ENCODE measurements at regions not wholly inside any gene's neighbourhood (a gene's known extent, or its start where the extent isn't known, plus 50 kb on each side); places are given as distances from the start of the nearest gene placed in this dataset.

DNA sequence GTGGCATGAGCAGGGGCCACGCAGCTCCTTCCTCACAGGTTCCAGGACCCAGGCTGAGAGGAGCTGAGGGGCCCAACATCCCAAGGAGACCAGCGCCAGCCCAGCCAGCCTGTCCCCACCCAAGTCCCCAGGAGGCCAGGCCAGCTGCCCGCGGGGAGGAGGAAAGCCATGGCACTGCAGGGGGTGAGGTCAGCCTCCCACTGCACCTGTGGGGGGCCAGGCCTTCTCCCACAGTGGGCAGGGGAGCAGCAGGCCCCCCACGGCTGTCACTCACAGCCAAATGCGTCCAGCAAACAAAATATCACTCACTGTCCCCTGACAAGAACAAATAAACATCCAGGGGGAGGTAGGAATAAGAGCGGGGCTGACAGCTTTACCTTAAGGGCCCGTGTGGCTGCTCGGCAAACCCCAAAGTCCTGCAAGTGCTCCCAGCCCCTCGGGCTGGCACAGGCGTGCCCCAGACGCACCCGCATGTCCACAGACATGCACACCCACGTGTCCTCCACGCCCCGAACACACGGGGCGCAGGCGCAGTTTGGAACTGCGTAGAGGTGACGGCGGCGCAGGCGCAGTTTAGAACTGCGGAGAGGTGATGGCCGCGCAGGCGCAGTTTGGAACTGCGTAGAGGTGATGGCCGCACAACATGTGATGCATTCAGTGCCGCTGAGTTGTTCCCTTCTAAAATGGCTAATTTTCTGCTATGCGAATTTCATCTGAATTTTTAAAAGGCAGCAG, 291.1 kb downstream of the FOXL1 start:
- Histone ChIP-seq H3K4me3 (ENCODE audit: insufficient read length, low read depth) (no peak overlapping the region), H3K36me3 (ENCODE audit: insufficient read depth, insufficient read length, low read length) (no peaks in the 10 kb centered on the region), H3K9me3 (ENCODE audit: insufficient read depth, low read length) (peaks cover 28% of the 10 kb centered on the region), H3K4me1 (ENCODE audit: insufficient read depth, insufficient read length) (peaks cover 9% of the 10 kb centered on the region), H3K9ac (ENCODE audit: insufficient read length, low read depth) (no peak overlapping the region), H3K27me3 (ENCODE audit: insufficient read depth, insufficient read length) (peaks cover 10% of the 10 kb centered on the region)
- no peak for TF ChIP-seq YY1 (IDR thresholded peaks at IDR 0.05; ENCODE audit: insufficient read depth, insufficient read length)
- no peak for TF ChIP-seq SUZ12 (IDR thresholded peaks at IDR 0.05; ENCODE audit: extremely low read depth, insufficient read depth, insufficient read length)
- no peak for TF ChIP-seq ZNF274 (IDR thresholded peaks at IDR 0.05; ENCODE audit: low read depth, low read length)
- no peak for DNase-seq (ENCODE audit: low read depth, low spot score)

DNA sequence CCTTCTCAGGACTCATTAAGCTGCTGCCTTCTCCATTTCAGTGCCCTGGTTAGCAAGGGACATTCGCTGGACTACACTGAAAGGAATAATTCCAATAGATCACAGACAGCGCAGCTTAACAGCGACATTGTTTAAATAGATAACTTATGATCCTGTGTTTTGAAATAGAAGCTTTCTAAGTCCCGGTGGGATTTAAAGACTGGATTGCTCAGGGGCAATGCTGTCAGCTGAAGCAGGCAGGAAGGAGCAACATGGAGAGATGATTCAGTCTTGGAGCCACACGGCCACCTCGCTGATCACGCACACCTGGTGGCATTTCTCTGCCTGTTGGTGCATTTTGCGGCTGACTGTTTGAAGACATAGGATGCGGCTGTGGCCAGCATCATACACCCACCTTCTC, 292.0 kb downstream of the FOXL1 start:
- no peak overlapping the region for H3K4me3 ChIP-seq (ENCODE audit: insufficient read length, low read depth)
- H3K9me3 ChIP-seq (ENCODE audit: insufficient read depth, low read length), result peaks cover 29% of the 10 kb centered on the region
- TF ChIP-seq YY1 (IDR thresholded peaks at IDR 0.05; ENCODE audit: insufficient read depth, insufficient read length) (no peak), ZNF274 (IDR thresholded peaks at IDR 0.05; ENCODE audit: low read depth, low read length) (no peak), SUZ12 (IDR thresholded peaks at IDR 0.05; ENCODE audit: extremely low read depth, insufficient read depth, insufficient read length) (no peak)
- peaks cover 9% of the 10 kb centered on the region for H3K4me1 ChIP-seq (ENCODE audit: insufficient read depth, insufficient read length)
- no peak overlapping the region for H3K9ac ChIP-seq (ENCODE audit: insufficient read length, low read depth)
- no peaks in the 10 kb centered on the region for H3K36me3 ChIP-seq (ENCODE audit: insufficient read depth, insufficient read length, low read length)
- H3K27me3 ChIP-seq (ENCODE audit: insufficient read depth, insufficient read length), result peaks cover 10% of the 10 kb centered on the region
- no peak for DNase-seq (ENCODE audit: low read depth, low spot score)

DNA sequence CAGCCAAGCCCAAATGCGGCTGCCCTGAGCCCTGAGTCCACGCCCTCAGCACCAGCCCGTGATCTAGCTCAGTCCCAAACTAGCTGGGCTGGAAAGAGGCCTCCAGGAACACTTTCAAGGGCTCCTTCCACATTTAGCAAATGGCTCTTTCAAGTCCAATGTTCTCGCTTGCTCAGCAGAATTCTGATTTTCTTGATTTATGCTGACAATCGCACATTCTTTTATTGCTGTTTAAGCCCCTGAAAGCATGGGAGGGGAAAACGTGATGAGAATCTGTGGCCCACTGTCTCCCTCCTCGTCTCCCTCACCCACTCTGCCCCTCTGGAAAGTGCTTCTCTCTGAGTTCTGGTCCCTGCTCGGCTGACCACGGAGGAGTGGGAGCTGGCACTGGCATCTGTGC, 293.8 kb downstream of the FOXL1 start:
- H3K4me1 ChIP-seq (ENCODE audit: insufficient read depth, insufficient read length), result peaks cover 9% of the 10 kb centered on the region
- no peak for DNase-seq (ENCODE audit: low read depth, low spot score)
- H3K9ac ChIP-seq (ENCODE audit: insufficient read length, low read depth), result no peak overlapping the region
- peaks cover 5% of the 10 kb centered on the region for H3K27me3 ChIP-seq (ENCODE audit: insufficient read depth, insufficient read length)
- TF ChIP-seq SUZ12 (IDR thresholded peaks at IDR 0.05; ENCODE audit: extremely low read depth, insufficient read depth, insufficient read length), result no peak
- TF ChIP-seq ZNF274 (IDR thresholded peaks at IDR 0.05; ENCODE audit: low read depth, low read length), result no peak
- no peak for TF ChIP-seq YY1 (IDR thresholded peaks at IDR 0.05; ENCODE audit: insufficient read depth, insufficient read length)
- H3K4me3 ChIP-seq (ENCODE audit: insufficient read length, low read depth), result no peak overlapping the region
- no peaks in the 10 kb centered on the region for H3K36me3 ChIP-seq (ENCODE audit: insufficient read depth, insufficient read length, low read length)
- H3K9me3 ChIP-seq (ENCODE audit: insufficient read depth, low read length), result peaks cover 33% of the 10 kb centered on the region

DNA sequence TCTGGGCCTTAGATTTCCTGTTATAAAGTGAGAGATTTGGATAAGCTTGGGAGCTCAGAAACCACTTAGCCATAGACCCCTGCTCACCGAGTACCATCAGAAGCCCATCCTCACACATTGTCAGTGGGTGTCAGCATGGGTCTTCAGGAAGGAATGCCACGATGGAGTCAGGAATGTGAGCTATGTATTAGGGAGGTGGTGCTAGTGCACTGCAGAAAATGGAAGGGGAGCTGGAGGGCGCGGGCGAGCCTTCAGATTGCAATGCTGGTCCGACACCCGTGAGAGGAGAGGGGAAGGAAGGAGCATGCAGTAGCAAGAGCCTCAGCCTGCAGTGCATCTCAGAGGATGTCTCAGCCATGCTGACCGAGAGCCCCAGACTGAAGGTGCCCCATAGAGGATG, 294.5 kb downstream of the FOXL1 start:
- no peak for TF ChIP-seq SUZ12 (IDR thresholded peaks at IDR 0.05; ENCODE audit: extremely low read depth, insufficient read depth, insufficient read length)
- TF ChIP-seq YY1 (IDR thresholded peaks at IDR 0.05; ENCODE audit: insufficient read depth, insufficient read length), result no peak
- TF ChIP-seq ZNF274 (IDR thresholded peaks at IDR 0.05; ENCODE audit: low read depth, low read length), result no peak
- no peak overlapping the region for H3K9ac ChIP-seq (ENCODE audit: insufficient read length, low read depth)
- H3K27me3 ChIP-seq (ENCODE audit: insufficient read depth, insufficient read length), result peaks cover 12% of the 10 kb centered on the region
- H3K9me3 ChIP-seq (ENCODE audit: insufficient read depth, low read length), result peaks cover 33% of the 10 kb centered on the region
- H3K4me3 ChIP-seq (ENCODE audit: insufficient read length, low read depth), result no peak overlapping the region
- no peak for DNase-seq (ENCODE audit: low read depth, low spot score)
- H3K4me1 ChIP-seq (ENCODE audit: insufficient read depth, insufficient read length), result peaks cover 7% of the 10 kb centered on the region
- no peaks in the 10 kb centered on the region for H3K36me3 ChIP-seq (ENCODE audit: insufficient read depth, insufficient read length, low read length)

DNA sequence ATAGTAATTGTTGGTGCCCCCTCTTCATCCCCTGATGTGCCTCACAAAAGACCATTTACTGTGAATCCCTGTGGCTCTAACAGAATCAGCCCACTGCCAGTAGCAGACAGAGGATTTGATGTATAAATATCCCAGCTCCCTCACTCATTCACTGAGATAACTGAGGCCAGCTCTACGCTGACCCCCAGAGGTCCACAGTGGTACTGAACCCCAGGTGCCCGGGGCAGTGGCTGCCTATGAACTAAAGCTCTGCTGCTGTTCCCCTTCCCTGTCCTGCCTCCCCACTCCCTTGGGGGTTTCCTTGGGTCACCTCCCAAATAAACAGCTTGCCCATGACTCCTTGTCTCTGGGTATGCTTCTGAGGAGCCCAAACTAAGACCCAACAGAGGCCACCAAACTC, 295.8 kb downstream of the FOXL1 start:
- Histone ChIP-seq H3K4me3 (ENCODE audit: insufficient read length, low read depth) (no peak overlapping the region), H3K36me3 (ENCODE audit: insufficient read depth, insufficient read length, low read length) (no peaks in the 10 kb centered on the region), H3K9ac (ENCODE audit: insufficient read length, low read depth) (no peak overlapping the region), H3K9me3 (ENCODE audit: insufficient read depth, low read length) (peaks cover 33% of the 10 kb centered on the region), H3K27me3 (ENCODE audit: insufficient read depth, insufficient read length) (peaks cover 13% of the 10 kb centered on the region), H3K4me1 (ENCODE audit: insufficient read depth, insufficient read length) (peaks cover 3% of the 10 kb centered on the region)
- DNase-seq (ENCODE audit: low read depth, low spot score), result no peak
- TF ChIP-seq ZNF274 (IDR thresholded peaks at IDR 0.05; ENCODE audit: low read depth, low read length), result no peak
- TF ChIP-seq YY1 (IDR thresholded peaks at IDR 0.05; ENCODE audit: insufficient read depth, insufficient read length), result no peak
- no peak for TF ChIP-seq SUZ12 (IDR thresholded peaks at IDR 0.05; ENCODE audit: extremely low read depth, insufficient read depth, insufficient read length)

DNA sequence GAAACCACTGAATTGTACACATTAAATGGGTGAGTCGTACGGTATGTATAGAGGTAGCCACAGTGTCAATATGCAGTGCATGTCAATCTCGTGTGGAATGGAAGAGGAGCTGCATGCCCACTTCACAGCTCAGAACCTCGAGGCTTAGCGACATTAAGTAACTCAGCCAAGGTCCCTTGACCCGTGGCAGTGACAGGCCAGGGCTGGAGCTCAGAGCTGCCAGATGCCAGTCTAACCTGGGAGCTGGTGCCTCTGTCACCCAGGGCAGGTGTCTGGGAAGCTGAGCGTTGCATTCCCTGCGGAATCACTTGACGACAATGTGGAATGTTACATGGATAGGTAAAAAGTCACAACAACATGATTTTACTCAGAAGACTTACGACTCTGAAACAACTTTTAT, 298.1 kb downstream of the FOXL1 start:
- no peak for DNase-seq (ENCODE audit: low read depth, low spot score)
- Histone ChIP-seq H3K4me1 (ENCODE audit: insufficient read depth, insufficient read length) (no peaks in the 10 kb centered on the region), H3K4me3 (ENCODE audit: insufficient read length, low read depth) (no peak overlapping the region), H3K27me3 (ENCODE audit: insufficient read depth, insufficient read length) (peaks cover 8% of the 10 kb centered on the region), H3K36me3 (ENCODE audit: insufficient read depth, insufficient read length, low read length) (no peaks in the 10 kb centered on the region), H3K9me3 (ENCODE audit: insufficient read depth, low read length) (peaks cover 29% of the 10 kb centered on the region), H3K9ac (ENCODE audit: insufficient read length, low read depth) (no peak overlapping the region)
- TF ChIP-seq YY1 (IDR thresholded peaks at IDR 0.05; ENCODE audit: insufficient read depth, insufficient read length), result no peak
- no peak for TF ChIP-seq ZNF274 (IDR thresholded peaks at IDR 0.05; ENCODE audit: low read depth, low read length)
- no peak for TF ChIP-seq SUZ12 (IDR thresholded peaks at IDR 0.05; ENCODE audit: extremely low read depth, insufficient read depth, insufficient read length)

DNA sequence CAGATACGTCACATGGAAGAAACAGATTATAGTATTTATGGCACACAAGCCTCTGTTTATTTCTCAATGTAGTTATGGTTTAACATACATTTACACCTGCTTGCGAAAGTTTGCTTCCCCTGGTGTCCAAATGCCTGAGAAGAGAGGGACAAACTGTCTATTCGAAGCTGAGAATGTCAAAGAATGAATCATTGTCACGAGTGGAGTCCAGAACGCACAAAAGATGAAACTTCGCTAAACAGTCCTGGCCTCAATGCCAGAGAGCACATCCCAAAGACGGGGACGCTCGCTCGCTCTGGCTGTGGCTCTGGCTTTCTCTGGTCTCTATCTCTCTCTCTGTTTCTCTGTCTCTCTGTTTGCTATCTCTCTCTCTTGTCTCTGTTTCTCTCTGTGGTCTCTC, 298.8 kb downstream of the FOXL1 start:
- no peaks in the 10 kb centered on the region for H3K4me1 ChIP-seq (ENCODE audit: insufficient read depth, insufficient read length)
- no peaks in the 10 kb centered on the region for H3K36me3 ChIP-seq (ENCODE audit: insufficient read depth, insufficient read length, low read length)
- peaks cover 25% of the 10 kb centered on the region for H3K9me3 ChIP-seq (ENCODE audit: insufficient read depth, low read length)
- no peak for TF ChIP-seq SUZ12 (IDR thresholded peaks at IDR 0.05; ENCODE audit: extremely low read depth, insufficient read depth, insufficient read length)
- TF ChIP-seq ZNF274 (IDR thresholded peaks at IDR 0.05; ENCODE audit: low read depth, low read length), result no peak
- no peak for TF ChIP-seq YY1 (IDR thresholded peaks at IDR 0.05; ENCODE audit: insufficient read depth, insufficient read length)
- H3K4me3 ChIP-seq (ENCODE audit: insufficient read length, low read depth), result no peak overlapping the region
- H3K27me3 ChIP-seq (ENCODE audit: insufficient read depth, insufficient read length), result peaks cover 8% of the 10 kb centered on the region
- no peak overlapping the region for H3K9ac ChIP-seq (ENCODE audit: insufficient read length, low read depth)
- no peak for DNase-seq (ENCODE audit: low read depth, low spot score)
